Smooth muscle cell (in vitro differentiated cells): ENCODE measurements at regions not wholly inside any gene's neighbourhood (a gene's known extent, or its start where the extent isn't known, plus 50 kb on each side); places are given as distances from the start of the nearest gene placed in this dataset. TPM values are rescaled to one million over a fixed set of nuclear protein-coding genes. Genes with fewer than 3 reads are reported as not detected.

Experiments used
- DNase-seq: peaks from one replicate; lab custom pipeline; 2025; ENCODE audit not compliant: unreplicated experiment; lab: John Stamatoyannopoulos, UW
- H2AFZ ChIP-seq: fragments of 200-600 bp; sonication (generic); 2 replicates; pipeline ENCODE4 v1.6.0; 2016; ENCODE audit warnings: antibody characterized with exemption, low read depth, mild to moderate bottlenecking
- H3F3A ChIP-seq: fragments of 200-600 bp; sonication (generic); 2 replicates; pipeline ENCODE4 v1.6.0; 2017; ENCODE audit warnings: antibody characterized with exemption, low read depth
- H3K27ac ChIP-seq: fragments of 200-600 bp; sonication (generic); 2 replicates; pipeline ENCODE4 v1.5.1; 2016; ENCODE audit warnings: low read depth, mild to moderate bottlenecking
- H3K27me3 ChIP-seq: fragments of 200-600 bp; sonication (generic); 2 replicates; pipeline ENCODE4 v1.6.1; 2016; ENCODE audit warnings: low read depth, mild to moderate bottlenecking
- H3K36me3 ChIP-seq: fragments of 200-600 bp; sonication (generic); 2 replicates; pipeline ENCODE4 v1.5.1; 2016; ENCODE audit warnings: low read depth
- H3K4me1 ChIP-seq: fragments of 200-600 bp; sonication (generic); 2 replicates; pipeline ENCODE4 v1.5.1; 2016; ENCODE audit warnings: low read depth
- H3K4me2 ChIP-seq: fragments of 200-600 bp; sonication (generic); 2 replicates; pipeline ENCODE4 v1.6.0; 2016; ENCODE audit warnings: mild to moderate bottlenecking
- H3K4me3 ChIP-seq: fragments of 200-600 bp; sonication (generic); 2 replicates; pipeline ENCODE4 v1.5.1; 2016; ENCODE audit warnings: mild to moderate bottlenecking
- H3K79me2 ChIP-seq: fragments of 200-600 bp; sonication (generic); 2 replicates; pipeline ENCODE4 v1.6.0; 2016; ENCODE audit warnings: low read depth, mild to moderate bottlenecking
- H3K9ac ChIP-seq: fragments of 200-600 bp; sonication (generic); 2 replicates; pipeline ENCODE4 v1.6.0; 2016; ENCODE audit warnings: low read depth
- H3K9me3 ChIP-seq: fragments of 200-600 bp; sonication (generic); replicated peaks from 2 replicates; pipeline ENCODE4 v1.5.1; 2016; ENCODE audit warnings: low read depth
- H4K20me1 ChIP-seq: fragments of 200-600 bp; sonication (generic); 2 replicates; pipeline ENCODE4 v1.6.0; 2016; ENCODE audit warnings: low read depth
- WGBS: methylation state at CpG from one replicate; pipeline ENCODE4 v1.1.7; 2016; ENCODE audit warnings: low lambda C conversion rate; 5-methylcytosine and 5-hydroxymethylcytosine counted together
- microRNA-seq: library from miRNA; unstranded; fragments of <30 nt; microRNA quantifications from one replicate; pipeline ENCODE4, GENCODE V29; 2016; ENCODE audit warnings: borderline number of aligned reads
- small RNA-seq: library from RNA; depleted of rRNA; stranded (forward); fragments of <200 nt; gene quantifications from one replicate; pipeline ENCODE3, GENCODE V24; 2014
- TF ChIP-seq, protein P1 (sequence below): fragments of 200-600 bp; sonication (generic); IDR thresholded peaks from 2 replicates; pipeline ENCODE4 v1.5.1; 2017; ENCODE audit warnings: borderline replicate concordance, mild to moderate bottlenecking, antibody characterized with exemption; ENCODE audit not compliant: insufficient read depth, poor library complexity, severe bottlenecking

DNA sequence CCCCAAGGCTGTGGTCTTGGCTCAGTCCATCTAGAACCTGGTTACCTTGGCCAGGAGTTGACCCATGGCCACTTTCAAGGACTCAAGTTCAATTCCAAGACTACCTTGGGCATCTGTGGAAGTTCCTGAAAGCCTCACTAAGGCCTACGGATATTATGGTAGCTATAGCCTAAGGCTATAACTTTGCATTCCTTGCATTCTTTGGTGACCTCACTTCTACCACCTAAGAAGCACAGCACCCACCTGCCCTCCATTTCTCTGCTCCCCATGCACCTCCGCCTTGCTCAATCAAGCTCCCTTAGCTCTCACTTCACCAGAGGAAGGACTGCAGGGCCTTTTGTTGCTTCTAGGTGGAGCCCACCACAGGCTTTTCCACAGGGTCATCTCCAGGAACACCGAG lies 50.3 kb upstream of the GALNT18 start:
- Histone ChIP-seq H4K20me1 (no peaks in the 10 kb centered on the region), H3K27ac (no peak overlapping the region), H3K4me2 (no peak overlapping the region), H3K79me2 (no peaks in the 10 kb centered on the region), H3K27me3 (peaks cover 4% of the 10 kb centered on the region), H2AFZ (no peak overlapping the region), H3K9ac (no peak overlapping the region), H3F3A (peaks cover 5% of the 10 kb centered on the region), H3K4me3 (no peak overlapping the region), H3K36me3 (no peaks in the 10 kb centered on the region), H3K9me3 (no peaks in the 10 kb centered on the region), H3K4me1 (no peaks in the 10 kb centered on the region)
- WGBS: 87% methylated on average over 3 of the region's 3 CpGs
- TF ChIP-seq, protein P1, sequence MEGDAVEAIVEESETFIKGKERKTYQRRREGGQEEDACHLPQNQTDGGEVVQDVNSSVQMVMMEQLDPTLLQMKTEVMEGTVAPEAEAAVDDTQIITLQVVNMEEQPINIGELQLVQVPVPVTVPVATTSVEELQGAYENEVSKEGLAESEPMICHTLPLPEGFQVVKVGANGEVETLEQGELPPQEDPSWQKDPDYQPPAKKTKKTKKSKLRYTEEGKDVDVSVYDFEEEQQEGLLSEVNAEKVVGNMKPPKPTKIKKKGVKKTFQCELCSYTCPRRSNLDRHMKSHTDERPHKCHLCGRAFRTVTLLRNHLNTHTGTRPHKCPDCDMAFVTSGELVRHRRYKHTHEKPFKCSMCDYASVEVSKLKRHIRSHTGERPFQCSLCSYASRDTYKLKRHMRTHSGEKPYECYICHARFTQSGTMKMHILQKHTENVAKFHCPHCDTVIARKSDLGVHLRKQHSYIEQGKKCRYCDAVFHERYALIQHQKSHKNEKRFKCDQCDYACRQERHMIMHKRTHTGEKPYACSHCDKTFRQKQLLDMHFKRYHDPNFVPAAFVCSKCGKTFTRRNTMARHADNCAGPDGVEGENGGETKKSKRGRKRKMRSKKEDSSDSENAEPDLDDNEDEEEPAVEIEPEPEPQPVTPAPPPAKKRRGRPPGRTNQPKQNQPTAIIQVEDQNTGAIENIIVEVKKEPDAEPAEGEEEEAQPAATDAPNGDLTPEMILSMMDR: no peak
- DNase-seq: no peak

Small RNA genes in the stretch of these regions (microRNA-seq; reads per million reads assigned to microRNA genes)
- gene MIR8070: not detected

Small RNA genes in the stretch of these regions (small RNA-seq; reads per million reads assigned to genes)
- gene MIR8070: not detected
